HG03196 (cell line): ENCODE measurements at regions not wholly inside any gene's neighbourhood (a gene's known extent, or its start where the extent isn't known, plus 50 kb on each side); places are given as distances from the start of the nearest gene placed in this dataset.

Experiments used
- ATAC-seq: cut with Tn5 transposase; IDR thresholded peaks from one replicate; pipeline ENCODE4 v1.9.1; 2021; ENCODE audit not compliant: unreplicated experiment

GRCh38 chr10:78426181-78426580 is 392.5 kb downstream of the RPS24 start:
- no peak for ATAC-seq

- no peak for ATAC-seq
Measured at GRCh38 chr10:78427497-78428031, 393.9 kb downstream of the RPS24 start.

GRCh38 chr10:78428579-78428978 is 394.9 kb downstream of the RPS24 start:
- no peak for ATAC-seq

- ATAC-seq, result no peak
Measured at GRCh38 chr10:78429984-78430383, 396.3 kb downstream of the RPS24 start.

DNA sequence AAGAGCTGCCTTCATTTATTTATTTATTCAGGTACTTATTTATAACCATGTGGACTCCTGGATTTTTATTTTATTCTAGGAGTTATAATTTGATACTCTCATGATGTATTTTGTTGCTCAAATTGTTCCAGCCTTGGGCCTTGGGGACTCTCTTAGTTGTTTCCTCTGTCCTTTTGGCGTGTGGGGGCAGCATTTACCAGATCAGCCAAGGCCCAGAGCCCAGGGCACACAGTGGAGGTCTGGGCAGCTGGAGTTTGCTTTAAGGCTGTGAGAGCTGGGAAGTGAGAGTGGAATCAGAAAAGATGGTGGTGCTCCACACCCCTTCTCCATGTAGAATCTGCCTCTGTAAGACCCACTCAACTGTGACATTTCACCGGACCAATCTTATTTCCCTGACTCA is 398.9 kb downstream of the RPS24 start:
- no peak for ATAC-seq

- no peak for ATAC-seq
Measured at GRCh38 chr10:78433076-78433595, 399.5 kb downstream of the RPS24 start.

- ATAC-seq, result no peak
Measured at GRCh38 chr10:78433766-78434535, 400.3 kb downstream of the RPS24 start.

GRCh38 chr10:78434886-78435285 is 401.2 kb downstream of the RPS24 start:
- no peak for ATAC-seq

- no peak for ATAC-seq
Measured at GRCh38 chr10:78435484-78436221, 402.0 kb downstream of the RPS24 start.

GRCh38 chr10:78436222-78436573 is 402.5 kb downstream of the RPS24 start:
- no peak for ATAC-seq

GRCh38 chr10:78436706-78437406 is 403.2 kb downstream of the RPS24 start:
- no peak for ATAC-seq

DNA sequence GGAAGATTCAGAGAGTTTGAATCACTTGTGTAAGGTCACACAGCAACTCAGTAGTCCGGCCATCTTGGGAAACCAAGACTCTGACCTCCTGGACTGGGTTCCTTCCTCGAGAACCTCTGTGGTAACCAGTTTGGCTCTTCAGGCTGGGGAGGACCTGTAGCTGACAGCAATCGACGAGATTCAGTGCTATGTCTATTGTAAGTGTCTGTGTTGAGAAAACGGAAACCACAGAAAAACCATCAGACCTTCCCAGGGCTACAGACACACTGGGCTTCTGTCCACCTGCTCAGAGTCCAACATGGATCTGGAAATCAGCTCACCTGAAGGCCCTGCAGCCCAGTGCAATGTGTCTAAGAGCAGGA is 403.7 kb downstream of the RPS24 start:
- ATAC-seq, result no peak

DNA sequence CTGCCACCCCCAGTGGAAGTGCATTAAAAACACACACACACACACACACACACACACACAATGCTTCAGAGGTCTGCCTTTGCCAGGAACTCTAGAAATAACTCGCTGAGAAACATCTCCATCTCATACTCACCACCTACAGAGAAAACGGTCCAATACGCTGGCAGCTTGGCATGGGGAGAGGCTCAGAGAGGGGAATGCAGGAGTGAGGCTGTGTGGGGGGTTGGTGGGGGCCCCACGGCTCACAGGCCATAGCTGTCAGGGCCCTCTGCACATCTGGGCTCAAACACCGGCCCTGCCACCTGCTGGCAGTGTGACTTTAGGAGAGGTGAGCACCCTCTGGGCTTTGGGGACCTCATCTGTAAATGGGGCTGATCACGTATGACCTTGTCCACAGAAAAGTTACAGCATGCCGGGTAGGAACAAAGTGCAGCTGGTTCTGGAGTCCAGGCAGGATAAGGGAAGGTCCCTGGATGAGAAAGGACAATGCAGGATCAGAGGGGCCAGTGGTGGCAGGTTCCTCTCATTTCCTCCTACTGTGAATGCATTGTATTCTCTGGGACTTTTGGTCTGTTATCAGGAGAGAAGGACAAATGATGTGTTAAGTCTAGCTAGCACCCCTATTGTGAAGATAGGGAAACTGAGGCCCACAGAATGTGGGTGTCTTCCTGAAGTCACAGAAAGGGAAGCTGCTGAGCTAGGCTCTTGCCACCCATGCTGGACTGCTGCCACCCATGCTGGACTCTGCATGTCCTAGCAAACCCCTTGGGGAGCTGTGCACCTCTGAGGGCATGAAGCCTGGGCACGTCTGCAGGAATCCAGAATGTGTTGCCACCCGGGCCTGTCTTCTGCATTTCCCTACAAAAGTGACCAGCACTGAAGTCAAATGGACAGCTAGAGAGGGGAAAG is 404.6 kb downstream of the RPS24 start:
- no peak for ATAC-seq

GRCh38 chr10:78438907-78439809 is 405.5 kb downstream of the RPS24 start:
- ATAC-seq, result no peak

DNA sequence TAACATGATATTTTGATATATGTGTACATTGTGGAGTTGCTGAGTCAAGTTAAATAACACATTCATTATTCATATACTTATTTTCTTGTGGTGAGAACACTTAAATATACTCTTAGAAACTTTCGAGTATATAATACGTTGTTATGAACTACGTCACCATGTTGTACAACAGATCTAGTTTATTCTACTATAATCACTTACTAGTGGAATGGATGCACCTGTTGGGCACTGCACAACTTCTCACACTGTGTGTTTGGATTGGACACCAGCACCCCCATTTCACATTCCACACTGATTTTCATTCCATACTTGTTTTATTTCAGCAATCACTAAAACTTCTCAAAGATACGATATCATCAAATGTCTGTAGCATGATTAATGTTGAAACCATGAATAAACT is 407.3 kb downstream of the RPS24 start:
- ATAC-seq, result no peak

GRCh38 chr10:78441694-78442093 is 408.0 kb downstream of the RPS24 start:
- ATAC-seq, result no peak

DNA sequence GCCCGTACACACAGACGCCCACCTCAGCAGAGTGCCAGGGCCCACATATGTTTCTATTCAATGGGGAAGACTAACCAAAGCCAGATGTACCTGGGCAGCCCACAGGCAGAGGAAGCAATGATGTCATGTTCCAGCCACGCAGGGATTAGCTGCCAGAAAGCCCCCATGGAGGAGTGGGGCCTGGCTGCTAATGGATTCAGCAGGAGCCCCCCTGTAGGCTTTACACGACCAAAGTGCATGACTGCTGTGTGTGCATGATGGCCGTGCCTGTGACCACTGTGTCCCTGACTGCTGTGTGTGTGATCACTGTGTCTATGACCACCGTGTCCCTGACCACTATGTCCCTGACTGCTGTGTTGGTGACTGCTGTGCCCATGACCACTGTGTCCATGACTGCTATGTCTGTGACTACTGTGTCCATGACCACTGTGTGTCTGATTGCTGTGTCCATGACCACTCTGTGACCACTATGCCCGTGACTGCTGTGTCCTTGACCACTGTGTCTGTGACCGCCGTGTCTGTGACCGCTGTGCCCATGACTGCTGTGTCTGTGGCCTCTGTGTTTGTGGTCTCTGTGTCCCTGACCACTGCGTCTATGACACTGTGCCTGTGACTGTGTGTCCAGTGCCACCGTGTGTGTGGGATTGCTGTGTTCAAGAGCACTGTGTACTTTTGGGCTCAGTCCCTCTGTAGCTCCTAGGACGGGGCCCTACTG is 409.3 kb downstream of the RPS24 start:
- no peak for ATAC-seq

DNA sequence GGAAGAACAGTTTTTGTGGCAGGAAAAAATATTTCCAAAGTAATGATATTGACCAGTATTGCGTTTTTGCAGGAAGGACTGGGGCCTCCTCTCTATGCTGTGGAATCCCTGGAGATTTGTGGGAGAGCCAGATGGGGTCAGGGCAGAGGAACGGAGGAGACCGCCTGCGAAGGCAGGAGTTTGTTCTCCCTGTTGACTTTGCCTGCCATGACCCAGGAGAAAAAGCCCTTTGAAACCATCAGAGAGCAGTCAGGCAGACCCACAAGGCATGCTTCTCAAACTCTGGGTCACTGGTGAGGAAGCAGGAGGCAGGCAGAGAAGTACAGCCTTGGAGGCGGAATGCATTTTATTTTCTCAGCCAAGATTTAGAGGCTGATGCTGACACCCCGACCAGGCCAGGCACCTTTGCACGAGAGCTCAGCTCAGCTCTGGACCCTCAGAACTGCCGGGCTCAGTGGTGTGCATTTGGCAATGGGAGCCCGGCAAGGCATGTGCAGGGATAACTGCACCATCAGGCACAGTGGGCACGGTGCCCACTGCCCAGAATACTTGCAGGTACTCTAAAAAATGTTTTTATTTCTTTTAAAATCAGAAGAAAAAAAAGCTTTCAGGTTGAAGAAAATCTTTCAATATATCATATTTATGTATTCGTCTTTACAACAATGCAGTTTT is 410.4 kb downstream of the RPS24 start:
- ATAC-seq, result no peak
